ENCODE measurements at regions not wholly inside any gene's neighbourhood (a gene's known extent, or its start where the extent isn't known, plus 50 kb on each side); places are given as distances from the start of the nearest gene placed in this dataset.

DNA sequence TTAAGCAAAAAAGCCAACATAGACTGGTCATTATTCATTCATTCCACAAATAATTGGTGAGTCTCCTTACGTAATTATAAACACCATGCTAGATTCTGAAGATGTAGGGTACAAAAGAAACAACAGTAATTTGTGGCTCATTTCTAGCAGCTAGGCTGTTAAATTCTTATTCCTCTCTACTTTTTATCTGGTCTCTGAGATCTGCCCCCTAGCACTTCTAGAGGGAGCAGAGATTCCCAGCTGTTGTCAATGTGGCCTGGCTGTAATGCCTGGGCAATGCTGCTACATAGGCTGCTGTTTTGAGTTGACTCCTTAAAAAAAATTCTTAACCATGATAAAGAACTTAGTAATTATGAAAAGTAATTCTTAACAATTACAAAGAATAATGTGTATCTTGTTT is 434.9 kb upstream of the THRB start:
- TF ChIP-seq POLR2A (IDR thresholded peaks at IDR 0.05): no peak
- TF ChIP-seq, protein P1, sequence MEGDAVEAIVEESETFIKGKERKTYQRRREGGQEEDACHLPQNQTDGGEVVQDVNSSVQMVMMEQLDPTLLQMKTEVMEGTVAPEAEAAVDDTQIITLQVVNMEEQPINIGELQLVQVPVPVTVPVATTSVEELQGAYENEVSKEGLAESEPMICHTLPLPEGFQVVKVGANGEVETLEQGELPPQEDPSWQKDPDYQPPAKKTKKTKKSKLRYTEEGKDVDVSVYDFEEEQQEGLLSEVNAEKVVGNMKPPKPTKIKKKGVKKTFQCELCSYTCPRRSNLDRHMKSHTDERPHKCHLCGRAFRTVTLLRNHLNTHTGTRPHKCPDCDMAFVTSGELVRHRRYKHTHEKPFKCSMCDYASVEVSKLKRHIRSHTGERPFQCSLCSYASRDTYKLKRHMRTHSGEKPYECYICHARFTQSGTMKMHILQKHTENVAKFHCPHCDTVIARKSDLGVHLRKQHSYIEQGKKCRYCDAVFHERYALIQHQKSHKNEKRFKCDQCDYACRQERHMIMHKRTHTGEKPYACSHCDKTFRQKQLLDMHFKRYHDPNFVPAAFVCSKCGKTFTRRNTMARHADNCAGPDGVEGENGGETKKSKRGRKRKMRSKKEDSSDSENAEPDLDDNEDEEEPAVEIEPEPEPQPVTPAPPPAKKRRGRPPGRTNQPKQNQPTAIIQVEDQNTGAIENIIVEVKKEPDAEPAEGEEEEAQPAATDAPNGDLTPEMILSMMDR (IDR thresholded peaks at IDR 0.05): no peak

Measured in right lobe of liver (tissue), 4 donors.